Right lobe of liver (tissue), 6 donors: ENCODE measurements at regions not wholly inside any gene's neighbourhood (a gene's known extent, or its start where the extent isn't known, plus 50 kb on each side); places are given as distances from the start of the nearest gene placed in this dataset.

ENCODE experiments used
- ATAC-seq, 4 donors: fragments of 200-7000 bp; cut with Tn5 transposase; one replicate each; pipeline ENCODE4 v1.9.1; 2020; ENCODE audit warnings: mild to moderate bottlenecking in 4 of 4, moderate library complexity in 4 of 4
- DNase-seq, 3 donors: peaks; one replicate each; pipeline ENCODE4 v3.0.0-alpha.2; 2020
- H3K27ac ChIP-seq, 3 donors: fragments of 200-600 bp; one replicate each; pipeline ENCODE4 v1.8.0; 2022
- H3K27me3 ChIP-seq, 2 donors: fragments of 200-600 bp; one replicate each; pipeline ENCODE4 v1.8.0; 2022
- H3K36me3 ChIP-seq, 4 donors: fragments of 200-600 bp; sonication (generic) in 1 of 4; one replicate each; pipeline versions ENCODE4 v1.5.1 to v1.8.0; 2017 to 2022; ENCODE audit warnings: control low read depth in 1 of 4
- H3K4me1 ChIP-seq, 4 donors: fragments of 200-600 bp; sonication (generic) in 1 of 4; one replicate each; pipeline versions ENCODE4 v1.5.1 to v1.8.0; 2017 to 2022; ENCODE audit warnings: control low read depth in 1 of 4
- H3K4me3 ChIP-seq, 3 donors: fragments of 200-600 bp; one replicate each; pipeline ENCODE4 v1.8.0; 2022
- H3K9me3 ChIP-seq, 4 donors: fragments of 200-600 bp; sonication (generic) in 1 of 4; one replicate each; pipeline versions ENCODE4 v1.5.1 to v1.8.0; 2017 to 2022; ENCODE audit warnings: control low read depth in 1 of 4
- POLR2A ChIP-seq: fragments of 450-650 bp; IDR thresholded peaks from one replicate; pipeline ENCODE4 v1.6.1; 2017; ENCODE audit warnings: antibody characterized with exemption, mild to moderate bottlenecking
- WGBS: methylation state at CpG from one replicate; pipeline ENCODE4 v1.1.6; 2018; ENCODE audit warnings: low coverage, low lambda C conversion rate; ENCODE audit not compliant: insufficient coverage; ENCODE audit errors: missing lambda C conversion rate; 5-methylcytosine and 5-hydroxymethylcytosine counted together
- intact Hi-C, 2 donors: fragments of 100-400 bp; cut with DNase I; formaldehyde crosslinking; loops; one replicate each; pipeline versions ENCODE4 v1.11.2 to v1.14.1; 2022
- TF ChIP-seq, protein P1 (sequence below), 4 donors: fragments of 200-600 bp in 3 of 4; fragments of 450-650 bp in 1 of 4; IDR thresholded peaks; one replicate each; pipeline versions ENCODE4 v1.5.1 to v1.8.0; 2016 to 2022; ENCODE audit warnings: antibody characterized with exemption in 4 of 4, mild to moderate bottlenecking in 2 of 4
- donor health status: DM: no; HTN: yes; CAD: no.
- donor health status: DM: no; HTN: no; CAD: no.
- donor health status: DM: no; HTN: no; CAD: no.
- donor health status: DM: no; HTN: yes; CAD: no.
- donor health status: DM: no; HTN: yes; CAD: no.

- Histone ChIP-seq H3K27me3 (no peaks in the 10 kb centered on the region), H3K27ac (no peak overlapping the region), H3K4me3 (no peak overlapping the region), H3K36me3 (no peaks in the 10 kb centered on the region), H3K9me3 (no peaks in the 10 kb centered on the region), H3K4me1 (no peaks in the 10 kb centered on the region)
- intact Hi-C loops, result no loop called here
- no peak for DNase-seq
- 56% methylated on average over 1 of the region's 1 CpG for WGBS
- TF ChIP-seq, protein P1, sequence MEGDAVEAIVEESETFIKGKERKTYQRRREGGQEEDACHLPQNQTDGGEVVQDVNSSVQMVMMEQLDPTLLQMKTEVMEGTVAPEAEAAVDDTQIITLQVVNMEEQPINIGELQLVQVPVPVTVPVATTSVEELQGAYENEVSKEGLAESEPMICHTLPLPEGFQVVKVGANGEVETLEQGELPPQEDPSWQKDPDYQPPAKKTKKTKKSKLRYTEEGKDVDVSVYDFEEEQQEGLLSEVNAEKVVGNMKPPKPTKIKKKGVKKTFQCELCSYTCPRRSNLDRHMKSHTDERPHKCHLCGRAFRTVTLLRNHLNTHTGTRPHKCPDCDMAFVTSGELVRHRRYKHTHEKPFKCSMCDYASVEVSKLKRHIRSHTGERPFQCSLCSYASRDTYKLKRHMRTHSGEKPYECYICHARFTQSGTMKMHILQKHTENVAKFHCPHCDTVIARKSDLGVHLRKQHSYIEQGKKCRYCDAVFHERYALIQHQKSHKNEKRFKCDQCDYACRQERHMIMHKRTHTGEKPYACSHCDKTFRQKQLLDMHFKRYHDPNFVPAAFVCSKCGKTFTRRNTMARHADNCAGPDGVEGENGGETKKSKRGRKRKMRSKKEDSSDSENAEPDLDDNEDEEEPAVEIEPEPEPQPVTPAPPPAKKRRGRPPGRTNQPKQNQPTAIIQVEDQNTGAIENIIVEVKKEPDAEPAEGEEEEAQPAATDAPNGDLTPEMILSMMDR (IDR thresholded peaks at IDR 0.05), result no peak
- TF ChIP-seq POLR2A, result no peak
- ATAC-seq, result no peak
These were observed 131.8 kb upstream of the C14orf180 start for GRCh38 chr14:104447750-104448149.

GRCh38 chr14:104448321-104448720, 131.2 kb upstream of the C14orf180 start:
- intact Hi-C loops, result no loop called here
- Histone ChIP-seq H3K4me1 (no peaks in the 10 kb centered on the region), H3K27ac (no peak overlapping the region), H3K9me3 (no peaks in the 10 kb centered on the region), H3K27me3 (no peaks in the 10 kb centered on the region), H3K36me3 (no peaks in the 10 kb centered on the region), H3K4me3 (no peak overlapping the region)
- ATAC-seq (no peak), DNase-seq (no peak)
- WGBS, result 23% methylated on average over 2 of the region's 2 CpGs
- no peak for TF ChIP-seq POLR2A
- TF ChIP-seq, protein P1 (IDR thresholded peaks at IDR 0.05), result no peak

GRCh38 chr14:104448721-104449120, 130.8 kb upstream of the C14orf180 start:
- no peaks in the 10 kb centered on the region for H3K36me3 ChIP-seq
- H3K4me3 ChIP-seq, result no peak overlapping the region
- no peak overlapping the region for H3K27ac ChIP-seq
- no peak for ATAC-seq
- DNase-seq, result no peak
- no peaks in the 10 kb centered on the region for H3K4me1 ChIP-seq
- 33% methylated on average over 1 of the region's 1 CpG for WGBS
- TF ChIP-seq, protein P1 (IDR thresholded peaks at IDR 0.05), result no peak
- TF ChIP-seq POLR2A, result no peak
- no peaks in the 10 kb centered on the region for H3K27me3 ChIP-seq
- no peaks in the 10 kb centered on the region for H3K9me3 ChIP-seq
- intact Hi-C loops, result no loop called here

DNA sequence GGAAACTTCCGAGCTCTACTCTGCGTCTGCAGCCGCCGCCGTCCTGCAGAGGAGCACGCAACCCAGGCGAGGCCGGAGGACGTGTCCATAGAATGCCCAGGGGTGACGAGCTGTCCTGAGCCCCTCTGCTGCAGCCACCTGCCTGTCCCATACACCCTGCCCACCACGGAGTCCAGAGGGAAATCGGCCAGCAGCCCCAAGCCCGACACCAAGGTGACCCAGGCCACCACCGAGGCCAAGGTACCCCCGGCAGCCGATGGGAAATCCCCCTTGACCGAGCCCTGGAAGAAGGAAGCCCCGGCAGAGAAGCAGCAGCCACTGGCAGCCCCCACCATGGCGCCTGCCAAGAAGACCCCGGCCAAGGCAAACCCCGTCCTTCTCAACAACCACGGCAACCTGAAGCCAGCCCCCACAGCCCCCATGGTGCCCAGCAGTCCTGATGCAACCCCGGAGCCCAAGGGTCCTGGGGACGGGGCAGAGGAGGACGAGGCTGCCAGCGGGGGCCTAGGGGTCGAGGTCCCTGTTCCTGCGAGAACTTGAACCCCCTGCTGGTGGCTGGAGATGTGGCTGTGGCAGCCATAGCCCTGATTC, 128.7 kb upstream of the C14orf180 start:
- H3K27ac ChIP-seq, result no peak overlapping the region
- H3K27me3 ChIP-seq, result no peaks in the 10 kb centered on the region
- no peak for TF ChIP-seq POLR2A
- TF ChIP-seq, protein P1 (IDR thresholded peaks at IDR 0.05), result no peak
- no peaks in the 10 kb centered on the region for H3K4me1 ChIP-seq
- WGBS, result 84% methylated on average over 11 of the region's 28 CpGs
- no peaks in the 10 kb centered on the region for H3K9me3 ChIP-seq
- H3K36me3 ChIP-seq, result no peaks in the 10 kb centered on the region
- intact Hi-C loops, result no loop called here
- DNase-seq (peak in 2 of 3 donors; percentile 40 to 49), ATAC-seq (no peak)
- H3K4me3 ChIP-seq, result no peak overlapping the region

DNA sequence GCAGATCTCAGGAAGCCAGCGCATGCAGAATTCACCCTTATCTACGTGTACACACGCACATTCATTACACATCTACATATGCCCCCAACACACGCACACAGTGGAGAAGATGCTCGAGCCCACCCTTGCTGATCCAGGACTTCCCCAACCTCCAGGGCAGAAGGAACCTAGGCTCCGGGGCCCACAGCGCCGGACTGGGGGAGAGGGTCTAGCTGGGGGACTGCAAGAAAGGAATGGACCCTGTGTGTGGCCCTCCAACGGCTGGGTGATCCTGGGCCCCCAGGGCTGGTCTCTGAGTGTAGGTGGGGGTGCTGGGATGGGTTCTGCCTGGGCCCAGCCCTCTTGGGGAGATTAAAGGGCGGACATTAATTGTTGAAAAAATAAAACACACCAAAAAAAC, 128.1 kb upstream of the C14orf180 start:
- Histone ChIP-seq H3K4me1 (no peaks in the 10 kb centered on the region), H3K4me3 (no peak overlapping the region), H3K9me3 (no peaks in the 10 kb centered on the region), H3K27me3 (no peaks in the 10 kb centered on the region), H3K36me3 (no peaks in the 10 kb centered on the region), H3K27ac (no peak overlapping the region)
- no peak for TF ChIP-seq POLR2A
- TF ChIP-seq, protein P1 (IDR thresholded peaks at IDR 0.05), result no peak
- peak in 2 of 3 donors; percentile 11 to 15 for DNase-seq
- intact Hi-C loops, result no loop called here
- no peak for ATAC-seq
- WGBS, result 51% methylated on average over 8 of the region's 10 CpGs
